HCT116 (cell line): ENCODE measurements at regions not wholly inside any gene's neighbourhood (a gene's known extent, or its start where the extent isn't known, plus 50 kb on each side); places are given as distances from the start of the nearest gene placed in this dataset.

ENCODE experiments used
- ATAC-seq: fragments of 200-7000 bp; cut with Tn5 transposase; 2 replicates; pipeline ENCODE4 v1.9.1; 2020; ENCODE audit warnings: mild to moderate bottlenecking, moderate library complexity
- BruUV-seq: library from RNA; stranded (reverse); fragments of 400-500 nt; replicated peaks from 2 replicates; lab custom pipeline; 2021; lab: Mats Ljungman, UMichigan
- CTCF ChIA-PET: fragments of 300-600 bp; sonication (Branson Sonifier 250); formaldehyde crosslinking; loops from one replicate; lab custom pipeline; 2021; ENCODE audit warnings: antibody characterized with exemption; lab: Charles Lee
- POLR2A ChIA-PET: fragments of 300-600, 350-600 bp; sonication (Branson Sonifier 250); formaldehyde crosslinking; loops from one replicate; lab custom pipeline; 2021; ENCODE audit warnings: antibody characterized with exemption; lab: Charles Lee
- RAD21 ChIA-PET, 2 experiments: fragments of 300-600 bp; sonication (Branson Sonifier 250); formaldehyde crosslinking; loops; one replicate each; lab custom pipeline; 2023; ENCODE audit warnings: low total read pairs in 2 of 2; ENCODE audit not compliant: uncharacterized antibody in 2 of 2, unreplicated experiment in 2 of 2, low non-redundant PET in 1 of 2; lab: Charles Lee
- DNase-seq: peaks from one replicate; pipeline ENCODE4 v3.0.0-alpha.2; 2010; ENCODE audit warnings: low read depth, low spot score
- H2AFZ ChIP-seq: fragments of 200-600 bp; shearing (Covaris generic), sonication (generic); 2 replicates; pipeline ENCODE4 v1.6.1; 2017; ENCODE audit warnings: low read depth, mixed run types, mixed read lengths, antibody characterized with exemption, low read length; ENCODE audit not compliant: poor library complexity, severe bottlenecking
- H3K27ac ChIP-seq: 2 replicates; pipeline ENCODE4 v1.5.1; 2012; ENCODE audit warnings: low read depth, low read length
- H3K27me3 ChIP-seq: fragments of 200-600 bp; sonication (generic); 2 replicates; pipeline ENCODE4 v1.6.1; 2016; ENCODE audit warnings: mixed run types, low read length, mixed read lengths; ENCODE audit not compliant: insufficient read depth
- H3K36me3 ChIP-seq, 2 experiments: fragments of 200-500 bp in 1 of 2; fragments of 200-600 bp in 1 of 2; sonication (Bioruptor generic) in 1 of 2; sonication (generic) in 1 of 2; 2 replicates each; pipeline versions ENCODE4 v1.5.1 to v1.6.1; 2014 to 2016; ENCODE audit warnings: low read length in 2 of 2, inconsistent platforms in 1 of 2, mixed read lengths in 1 of 2, mixed run types in 1 of 2; ENCODE audit not compliant: insufficient read depth in 2 of 2, control insufficient read depth in 1 of 2
- H3K4me1 ChIP-seq, 2 experiments: fragments of 200-600 bp in 1 of 2; sonication (generic) in 1 of 2; 2 replicates each; pipeline versions ENCODE4 v1.5.1 to v1.6.1; 2012 to 2017; ENCODE audit warnings: low read length in 2 of 2, inconsistent platforms in 1 of 2, mild to moderate bottlenecking in 1 of 2, mixed read lengths in 1 of 2, mixed run types in 1 of 2, moderate library complexity in 1 of 2; ENCODE audit not compliant: insufficient read depth in 2 of 2, control insufficient read depth in 1 of 2
- H3K4me2 ChIP-seq: fragments of 200-600 bp; sonication (generic); 2 replicates; pipeline ENCODE4 v1.6.1; 2017; ENCODE audit warnings: mixed run types, low read length, mixed read lengths
- H3K4me3 ChIP-seq, 2 experiments: fragments of 200-600 bp in 1 of 2; sonication (generic) in 1 of 2; replicated peaks in 1 of 2; 2 replicates each; pipeline ENCODE4 v1.5.1; 2011 to 2016; ENCODE audit warnings: low read length in 2 of 2, control low read depth in 1 of 2, low read depth in 1 of 2, mild to moderate bottlenecking in 1 of 2, mixed read lengths in 1 of 2, mixed run types in 1 of 2
- H3K79me2 ChIP-seq: fragments of 200-600 bp; sonication (generic); 2 replicates; pipeline ENCODE4 v1.6.1; 2017; ENCODE audit warnings: mild to moderate bottlenecking, mixed run types, low read length, moderate library complexity, mixed read lengths; ENCODE audit not compliant: insufficient read depth
- H3K9ac ChIP-seq: fragments of 200-600 bp; sonication (generic); 2 replicates; pipeline ENCODE4 v1.6.1; 2016; ENCODE audit warnings: low read length, mixed read lengths
- H3K9me2 ChIP-seq: fragments of 200-600 bp; sonication (generic), shearing (Covaris generic); 2 replicates; pipeline ENCODE4 v1.6.1; 2017; ENCODE audit warnings: mixed run types, mild to moderate bottlenecking, moderate library complexity; ENCODE audit not compliant: insufficient read depth
- H3K9me3 ChIP-seq, 2 experiments: fragments of 200-500 bp in 1 of 2; fragments of 200-600 bp in 1 of 2; sonication (Bioruptor generic) in 1 of 2; sonication (generic) in 1 of 2; 2 replicates each; pipeline ENCODE4 v1.6.1; 2014 to 2017; ENCODE audit warnings: low read length in 2 of 2, mixed read lengths in 2 of 2, inconsistent platforms in 1 of 2, low read depth in 1 of 2, mild to moderate bottlenecking in 1 of 2, mixed run types in 1 of 2, moderate library complexity in 1 of 2; ENCODE audit not compliant: control insufficient read depth in 1 of 2, insufficient read depth in 1 of 2
- H4K20me1 ChIP-seq: fragments of 200-600 bp; sonication (generic), shearing (Covaris generic); 2 replicates; pipeline ENCODE4 v1.6.1; 2017; ENCODE audit warnings: mixed run types, mild to moderate bottlenecking, moderate library complexity; ENCODE audit not compliant: insufficient read depth
- EGR1 ChIP-seq: IDR thresholded peaks from 2 replicates; pipeline ENCODE4 v1.6.1; 2012; ENCODE audit warnings: low read depth
- ELF1 ChIP-seq: IDR thresholded peaks from 2 replicates; pipeline ENCODE4 v1.6.1; 2012; ENCODE audit warnings: low read depth, borderline replicate concordance
- MAX ChIP-seq: IDR thresholded peaks from 2 replicates; pipeline ENCODE4 v1.6.1; 2012
- RAD21 ChIP-seq: IDR thresholded peaks from 2 replicates; pipeline ENCODE4 v1.6.1; 2012; ENCODE audit warnings: low read depth, mild to moderate bottlenecking
- SP1 ChIP-seq: IDR thresholded peaks from 2 replicates; pipeline ENCODE4 v1.6.1; 2012; ENCODE audit warnings: low read depth
- TCF7L2 ChIP-seq: IDR thresholded peaks from 2 replicates; pipeline ENCODE4 v1.7.0; 2011; ENCODE audit warnings: borderline replicate concordance, inconsistent platforms; ENCODE audit not compliant: insufficient read depth, insufficient read length; ENCODE audit errors: extremely low read depth
- YY1 ChIP-seq: IDR thresholded peaks from 2 replicates; pipeline ENCODE4 v1.6.1; 2011; ENCODE audit warnings: low read length, low read depth, moderate library complexity, mild to moderate bottlenecking; ENCODE audit not compliant: insufficient replicate concordance; ENCODE audit errors: extremely low read depth
- ZNF274 ChIP-seq: fragments of 200-500 bp; sonication (Bioruptor generic); IDR thresholded peaks from 2 replicates; pipeline ENCODE4 v1.6.1; 2014; ENCODE audit warnings: mild to moderate bottlenecking, low read depth, low read length, inconsistent platforms
- intact Hi-C: fragments of 100-400 bp; cut with micrococcal nuclease; formaldehyde crosslinking; loops from 2 replicates; pipeline ENCODE4 v1.10.0; 2022

- peaks cover 6 to 9% of the 10 kb centered on the region in 2 experiments; a peak in 2 of 4 replicates for H3K9me3 ChIP-seq
- no peaks in the 10 kb centered on the region for H3K9me2 ChIP-seq
- ChIA-PET POLR2A (no interaction called here), RAD21 (no interaction called here), CTCF (no interaction called here)
- intact Hi-C loops: no loop called here
- H3K79me2 ChIP-seq: no peaks in the 10 kb centered on the region
- TF ChIP-seq ELF1 (no peak), RAD21 (no peak), TCF7L2 (no peak), MAX (no peak)
- H4K20me1 ChIP-seq: no peaks in the 10 kb centered on the region
- H3K9ac ChIP-seq: no peak overlapping the region
- ATAC-seq: no peak
- no peaks in the 10 kb centered on the region for H3K27me3 ChIP-seq
- no peak overlapping the region for H3K27ac ChIP-seq
- no peak overlapping the region for H3K4me3 ChIP-seq
- H3K4me1 ChIP-seq: no peaks in the 10 kb centered on the region
- no peak overlapping the region for H2AFZ ChIP-seq
- no peak overlapping the region for H3K4me2 ChIP-seq
- BruUV-seq: no TSS peak
- H3K36me3 ChIP-seq: no peaks in the 10 kb centered on the region
- DNase-seq: no peak
These were observed 755.7 kb downstream of the TLR4 start for GRCh38 chr9:118459913-118460312.

- intact Hi-C loops: no loop called here
- Histone ChIP-seq H3K9me2 (no peaks in the 10 kb centered on the region), H3K36me3 (no peaks in the 10 kb centered on the region), H3K4me1 (no peaks in the 10 kb centered on the region), H4K20me1 (no peaks in the 10 kb centered on the region), H3K79me2 (no peaks in the 10 kb centered on the region), H2AFZ (no peak overlapping the region), H3K27ac (no peak overlapping the region), H3K4me3 (no peak overlapping the region), H3K4me2 (no peak overlapping the region), H3K9me3 (peaks cover 6 to 15% of the 10 kb centered on the region in 2 experiments; a peak in 2 of 4 replicates), H3K27me3 (no peaks in the 10 kb centered on the region), H3K9ac (no peak overlapping the region)
- ATAC-seq (no peak), DNase-seq (no peak)
- BruUV-seq: no TSS peak
- CTCF ChIA-PET: no interaction called here
- no peak for TF ChIP-seq EGR1
- no peak for TF ChIP-seq ZNF274
- no peak for TF ChIP-seq YY1
- TF ChIP-seq SP1: no peak
- POLR2A ChIA-PET: no interaction called here
- RAD21 ChIA-PET: no interaction called here
These were observed 759.2 kb downstream of the TLR4 start for GRCh38 chr9:118463419-118463818.
